K562 (cell line): ENCODE measurements at regions not wholly inside any gene's neighbourhood (a gene's known extent, or its start where the extent isn't known, plus 50 kb on each side); places are given as distances from the start of the nearest gene placed in this dataset.

Source experiments
- ARNT ChIP-seq, 2 experiments: fragments of 450-650 bp; IDR thresholded peaks; 2 replicates each; pipeline ENCODE4 v1.6.1; 2016; ENCODE audit warnings: mild to moderate bottlenecking in 1 of 2
- CREBBP ChIP-seq: IDR thresholded peaks from one replicate; pipeline ENCODE4 v1.6.1; 2012; ENCODE audit warnings: low read depth, mild to moderate bottlenecking, control low read depth, inconsistent platforms, low read length
- DPF2 ChIP-seq: fragments of 450-650 bp; IDR thresholded peaks from 2 replicates; pipeline ENCODE4 v1.6.1; 2016
- FIP1L1 ChIP-seq: fragments of 200-400 bp; formaldehyde crosslinking; IDR thresholded peaks from 2 replicates; pipeline ENCODE4 v1.6.1; 2018; ENCODE audit warnings: mild to moderate bottlenecking, low read depth, low read length; ENCODE audit not compliant: poor library complexity, severe bottlenecking
- HNRNPUL1 ChIP-seq: fragments of 200-400 bp; formaldehyde crosslinking; IDR thresholded peaks from 2 replicates; pipeline ENCODE4 v1.6.1; 2017; ENCODE audit warnings: low read length
- NCOA6 ChIP-seq: fragments of 450-650 bp; IDR thresholded peaks from 2 replicates; pipeline ENCODE4 v1.6.1; 2017; ENCODE audit warnings: mild to moderate bottlenecking
- NFRKB ChIP-seq: fragments of 450-650 bp; IDR thresholded peaks from 2 replicates; pipeline ENCODE4 v1.6.1; 2016; ENCODE audit warnings: low read depth
- U2AF2 ChIP-seq: fragments of 200-400 bp; formaldehyde crosslinking; optimal IDR thresholded peaks from 2 replicates; pipeline ENCODE3; 2017; ENCODE audit warnings: low read depth, mild to moderate bottlenecking, low read length
- ZFP1 ChIP-seq: fragments of 450-650 bp; formaldehyde crosslinking; IDR thresholded peaks from 2 replicates; pipeline ENCODE4 v1.4.0; 2020; ENCODE audit warnings: mild to moderate bottlenecking, mixed read lengths
- ZNF311 ChIP-seq: fragments of 250-450 bp; sonication (Bioruptor Pico); IDR thresholded peaks from 2 replicates; pipeline ENCODE4 v1.4.0; 2020; ENCODE audit warnings: mild to moderate bottlenecking, moderate library complexity
- TF ChIP-seq, protein P1 (sequence below), 3 experiments: IDR thresholded peaks in 2 of 3; conservative IDR thresholded peaks in 1 of 3; 2 replicates each; pipeline ENCODE4 v1.5.1; 2011 to 2012; ENCODE audit warnings: low read length in 3 of 3, mild to moderate bottlenecking in 3 of 3, control low read depth in 2 of 3, improper control_type of control experiment in 1 of 3, inconsistent platforms in 1 of 3, low read depth in 1 of 3, mixed read lengths in 1 of 3, moderate library complexity in 1 of 3; ENCODE audit not compliant: insufficient read depth in 2 of 3
- TF ChIP-seq, protein P2 (sequence below): sonication (generic); formaldehyde crosslinking; IDR thresholded peaks from 2 replicates; pipeline ENCODE4 v1.8.0; 2022; ENCODE audit warnings: mild to moderate bottlenecking, missing genetic modification reagents

DNA sequence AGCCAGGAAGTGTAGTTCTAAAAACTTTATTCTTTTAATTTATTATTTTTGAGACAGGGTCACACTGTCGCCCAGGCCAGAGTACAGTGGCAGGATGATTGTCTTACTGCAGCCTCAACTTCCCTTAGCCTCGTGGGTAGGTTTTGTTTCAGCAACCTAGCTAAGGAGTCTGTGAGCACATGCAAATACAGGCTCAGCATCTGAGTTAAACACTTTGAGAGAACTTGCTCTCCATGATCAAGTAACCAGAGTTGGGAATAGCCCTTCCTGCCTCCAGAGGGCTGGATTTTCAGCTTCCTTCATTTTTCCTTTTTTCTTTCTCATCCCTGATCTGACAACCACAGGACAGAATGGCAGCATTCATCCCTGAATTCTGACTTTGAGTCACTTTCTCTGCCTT, 871.3 kb downstream of the GALC start:
- TF ChIP-seq NCOA6 (no peak), DPF2 (no peak), ZFP1 (no peak), FIP1L1 (no peak), U2AF2 (no peak), NFRKB (no peak), ZNF311 (no peak), HNRNPUL1 (no peak), ARNT (IDR thresholded peaks at IDR 0.05) (no peak), CREBBP (no peak)
- TF ChIP-seq, protein P1, sequence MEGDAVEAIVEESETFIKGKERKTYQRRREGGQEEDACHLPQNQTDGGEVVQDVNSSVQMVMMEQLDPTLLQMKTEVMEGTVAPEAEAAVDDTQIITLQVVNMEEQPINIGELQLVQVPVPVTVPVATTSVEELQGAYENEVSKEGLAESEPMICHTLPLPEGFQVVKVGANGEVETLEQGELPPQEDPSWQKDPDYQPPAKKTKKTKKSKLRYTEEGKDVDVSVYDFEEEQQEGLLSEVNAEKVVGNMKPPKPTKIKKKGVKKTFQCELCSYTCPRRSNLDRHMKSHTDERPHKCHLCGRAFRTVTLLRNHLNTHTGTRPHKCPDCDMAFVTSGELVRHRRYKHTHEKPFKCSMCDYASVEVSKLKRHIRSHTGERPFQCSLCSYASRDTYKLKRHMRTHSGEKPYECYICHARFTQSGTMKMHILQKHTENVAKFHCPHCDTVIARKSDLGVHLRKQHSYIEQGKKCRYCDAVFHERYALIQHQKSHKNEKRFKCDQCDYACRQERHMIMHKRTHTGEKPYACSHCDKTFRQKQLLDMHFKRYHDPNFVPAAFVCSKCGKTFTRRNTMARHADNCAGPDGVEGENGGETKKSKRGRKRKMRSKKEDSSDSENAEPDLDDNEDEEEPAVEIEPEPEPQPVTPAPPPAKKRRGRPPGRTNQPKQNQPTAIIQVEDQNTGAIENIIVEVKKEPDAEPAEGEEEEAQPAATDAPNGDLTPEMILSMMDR (IDR thresholded peaks at IDR 0.05 in 2 of 3, conservative IDR thresholded peaks at IDR 0.05 in 1 of 3; ENCODE audit: insufficient read depth in 2 of 3, low read depth in 1 of 3, low read length in 3 of 3) = no peak
- TF ChIP-seq, protein P2, sequence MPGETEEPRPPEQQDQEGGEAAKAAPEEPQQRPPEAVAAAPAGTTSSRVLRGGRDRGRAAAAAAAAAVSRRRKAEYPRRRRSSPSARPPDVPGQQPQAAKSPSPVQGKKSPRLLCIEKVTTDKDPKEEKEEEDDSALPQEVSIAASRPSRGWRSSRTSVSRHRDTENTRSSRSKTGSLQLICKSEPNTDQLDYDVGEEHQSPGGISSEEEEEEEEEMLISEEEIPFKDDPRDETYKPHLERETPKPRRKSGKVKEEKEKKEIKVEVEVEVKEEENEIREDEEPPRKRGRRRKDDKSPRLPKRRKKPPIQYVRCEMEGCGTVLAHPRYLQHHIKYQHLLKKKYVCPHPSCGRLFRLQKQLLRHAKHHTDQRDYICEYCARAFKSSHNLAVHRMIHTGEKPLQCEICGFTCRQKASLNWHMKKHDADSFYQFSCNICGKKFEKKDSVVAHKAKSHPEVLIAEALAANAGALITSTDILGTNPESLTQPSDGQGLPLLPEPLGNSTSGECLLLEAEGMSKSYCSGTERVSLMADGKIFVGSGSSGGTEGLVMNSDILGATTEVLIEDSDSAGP = no peak
